H1 (cell line): ENCODE measurements at regions not wholly inside any gene's neighbourhood (a gene's known extent, or its start where the extent isn't known, plus 50 kb on each side); places are given as distances from the start of the nearest gene placed in this dataset.
A peak's percentile ranks its signal among the peaks of the same experiment; 100 is the strongest.

ENCODE experiments used
- CTCF ChIA-PET: fragments of 300-600 bp; sonication (Branson Sonifier 250); formaldehyde crosslinking; loops from one replicate; lab custom pipeline; 2021; ENCODE audit not compliant: partially characterized antibody; lab: Charles Lee
- POLR2A ChIA-PET: fragments of 300-600 bp; sonication (Branson Sonifier 250); formaldehyde crosslinking; loops from one replicate; lab custom pipeline; 2021; ENCODE audit warnings: inconsistent platforms; ENCODE audit not compliant: partially characterized antibody; lab: Charles Lee
- DNase-seq, 2 experiments: peaks; one replicate each; pipeline versions ENCODE4 v3.0.0 to v3.0.0-alpha.2; 2010 to 2022; ENCODE audit warnings: low spot score in 2 of 2, low read depth in 1 of 2, mixed read lengths in 1 of 2
- FAIRE-seq: peaks from 2 replicates; lab custom pipeline; 2011; peaks lifted over from hg19 to GRCh38; lab: Jason Lieb, UNC
- H2AFZ ChIP-seq: 2 replicates; pipeline ENCODE4 v1.8.1; 2012; ENCODE audit warnings: low read length, inconsistent platforms
- H2AK5ac ChIP-seq: 2 replicates; pipeline ENCODE4 v1.6.1; 2013; ENCODE audit warnings: low read depth, low read length
- H2BK120ac ChIP-seq: replicated peaks from 2 replicates; pipeline ENCODE3; 2013; ENCODE audit warnings: low read depth, low read length, inconsistent platforms
- H2BK12ac ChIP-seq: 2 replicates; pipeline ENCODE4 v1.6.1; 2013; ENCODE audit warnings: low read depth, low read length
- H2BK15ac ChIP-seq: 2 replicates; pipeline ENCODE4 v1.6.1; 2013; ENCODE audit warnings: low read length
- H2BK20ac ChIP-seq: 2 replicates; pipeline ENCODE4 v1.6.1; 2013; ENCODE audit warnings: low read length
- H2BK5ac ChIP-seq: 2 replicates; pipeline ENCODE4 v1.6.1; 2013; ENCODE audit warnings: low read depth, low read length
- H3K14ac ChIP-seq: 2 replicates; pipeline ENCODE4 v1.6.1; 2013; ENCODE audit warnings: inconsistent platforms; ENCODE audit not compliant: insufficient read length
- H3K18ac ChIP-seq: 2 replicates; pipeline ENCODE4 v1.6.1; 2013; ENCODE audit warnings: low read length; ENCODE audit errors: extremely low read depth
- H3K23ac ChIP-seq: 2 replicates; pipeline ENCODE4 v1.6.1; 2013; ENCODE audit warnings: inconsistent platforms; ENCODE audit not compliant: insufficient read length
- H3K23me2 ChIP-seq: 2 replicates; pipeline ENCODE4 v1.6.1; 2013; ENCODE audit warnings: low read depth, low read length
- H3K27ac ChIP-seq: 2 replicates; pipeline ENCODE4 v1.6.1; 2011; ENCODE audit warnings: low read depth, low read length, inconsistent platforms
- H3K27me3 ChIP-seq, 4 experiments: replicated peaks in 1 of 4; 1 replicate in 1 of 4; 2 replicates in 3 of 4; pipeline versions ENCODE4 v1.6.1 to v1.8.1; 2011 to 2013; ENCODE audit warnings: low read length in 3 of 4, mild to moderate bottlenecking in 3 of 4, inconsistent platforms in 2 of 4, mixed read lengths in 2 of 4, moderate library complexity in 1 of 4; ENCODE audit not compliant: control insufficient read depth in 3 of 4, insufficient read depth in 3 of 4; ENCODE audit errors: extremely low read depth in 1 of 4
- H3K36me3 ChIP-seq, 4 experiments: 2 replicates each; pipeline versions ENCODE4 v1.6.1 to v1.8.1; 2011 to 2013; ENCODE audit warnings: mild to moderate bottlenecking in 4 of 4, low read length in 3 of 4, moderate library complexity in 2 of 4, control low read depth in 1 of 4, inconsistent platforms in 1 of 4; ENCODE audit not compliant: insufficient read depth in 4 of 4, control insufficient read depth in 2 of 4
- H3K4ac ChIP-seq: replicated peaks from 2 replicates; pipeline ENCODE3; 2013; ENCODE audit warnings: low read length, low read depth, mixed read lengths, inconsistent platforms; ENCODE audit not compliant: insufficient read length
- H3K4me1 ChIP-seq, 4 experiments: replicated peaks in 1 of 4; 1 replicate in 1 of 4; 2 replicates in 3 of 4; pipeline versions ENCODE4 v1.6.1 to v1.8.1; 2011 to 2013; ENCODE audit warnings: low read length in 3 of 4, inconsistent platforms in 2 of 4, mixed read lengths in 1 of 4; ENCODE audit not compliant: insufficient read depth in 4 of 4, control insufficient read depth in 3 of 4
- H3K4me2 ChIP-seq, 2 experiments: 2 replicates each; pipeline versions ENCODE4 v1.6.1 to v1.8.1; 2011 to 2013; ENCODE audit warnings: low read depth in 2 of 2, low read length in 2 of 2, control low read depth in 1 of 2, inconsistent platforms in 1 of 2, mild to moderate bottlenecking in 1 of 2; ENCODE audit not compliant: insufficient read depth in 1 of 2
- H3K4me3 ChIP-seq, 4 experiments: fragments of 200-600, 300-600 bp in 1 of 4; sonication (generic), shearing (Covaris generic), sonication (Bioruptor Twin) in 1 of 4; 2 replicates each; pipeline versions ENCODE4 v1.5.1 to v1.8.1; 2011 to 2016; ENCODE audit warnings: low read length in 4 of 4, low read depth in 3 of 4, control low read depth in 2 of 4, inconsistent platforms in 2 of 4, mild to moderate bottlenecking in 2 of 4, mixed read lengths in 1 of 4, moderate library complexity in 1 of 4; ENCODE audit not compliant: insufficient read depth in 2 of 4; ENCODE audit errors: extremely low read depth in 1 of 4
- H3K56ac ChIP-seq: replicated peaks from 2 replicates; pipeline ENCODE3; 2013; ENCODE audit warnings: low read depth, mild to moderate bottlenecking, mixed read lengths, low read length, inconsistent platforms; ENCODE audit not compliant: insufficient read length
- H3K79me1 ChIP-seq: 2 replicates; pipeline ENCODE4 v1.6.1; 2013; ENCODE audit warnings: low read depth, low read length, control low read depth
- H3K79me2 ChIP-seq, 2 experiments: 2 replicates each; pipeline versions ENCODE4 v1.6.1 to v1.8.1; 2012 to 2013; ENCODE audit warnings: low read length in 2 of 2, mild to moderate bottlenecking in 2 of 2, inconsistent platforms in 1 of 2; ENCODE audit not compliant: insufficient read depth in 2 of 2, control insufficient read depth in 1 of 2
- H3K9ac ChIP-seq, 4 experiments: replicated peaks in 1 of 4; 1 replicate in 1 of 4; 2 replicates in 3 of 4; pipeline versions ENCODE4 v1.6.1 to v1.8.1; 2011 to 2013; ENCODE audit warnings: low read depth in 3 of 4, low read length in 3 of 4, control low read depth in 2 of 4, mild to moderate bottlenecking in 2 of 4, moderate library complexity in 2 of 4, inconsistent platforms in 1 of 4; ENCODE audit errors: extremely low read depth in 1 of 4
- H3K9me3 ChIP-seq, 2 experiments: 2 replicates each; pipeline versions ENCODE4 v1.6.1 to v1.8.1; 2012 to 2013; ENCODE audit warnings: mild to moderate bottlenecking in 2 of 2, moderate library complexity in 2 of 2, control low read depth in 1 of 2, inconsistent platforms in 1 of 2, low read depth in 1 of 2, low read length in 1 of 2, mixed read lengths in 1 of 2; ENCODE audit not compliant: insufficient read depth in 2 of 2
- H4K20me1 ChIP-seq, 2 experiments: replicated peaks in 1 of 2; 2 replicates each; pipeline versions ENCODE3 to v1.8.1; 2011 to 2013; ENCODE audit warnings: inconsistent platforms in 2 of 2, low read length in 2 of 2, mild to moderate bottlenecking in 1 of 2; ENCODE audit not compliant: insufficient read depth in 2 of 2, control insufficient read depth in 1 of 2
- H4K5ac ChIP-seq: 2 replicates; pipeline ENCODE4 v1.6.1; 2013; ENCODE audit warnings: low read length, low read depth, mixed read lengths, inconsistent platforms; ENCODE audit not compliant: insufficient read length
- H4K8ac ChIP-seq: 2 replicates; pipeline ENCODE4 v1.8.0; 2013; ENCODE audit warnings: mild to moderate bottlenecking, moderate library complexity, low read length, inconsistent platforms; ENCODE audit not compliant: insufficient read depth; ENCODE audit errors: extremely low read depth
- H4K91ac ChIP-seq: replicated peaks from 2 replicates; pipeline ENCODE3; 2013; ENCODE audit warnings: low read length, mixed read lengths, inconsistent platforms; ENCODE audit not compliant: insufficient read length
- BACH1 ChIP-seq: IDR thresholded peaks from 2 replicates; pipeline ENCODE4 v1.6.1; 2012; ENCODE audit warnings: low read length, improper control_type of control experiment
- MAFK ChIP-seq: IDR thresholded peaks from 2 replicates; pipeline ENCODE4 v1.6.1; 2012; ENCODE audit warnings: low read depth, mild to moderate bottlenecking, improper control_type of control experiment, low read length
- SP1 ChIP-seq: IDR thresholded peaks from 2 replicates; pipeline ENCODE4 v1.6.1; 2011; ENCODE audit warnings: low read depth, low read length
- WGBS, 2 experiments: shearing (Covaris generic) in 1 of 2; methylation state at CpG; one replicate each; pipeline versions ENCODE4 v1.1.6 to v1.1.7; 2013 to 2015; ENCODE audit warnings: low lambda C conversion rate in 2 of 2, mixed read lengths in 2 of 2, inconsistent platforms in 1 of 2, low coverage in 1 of 2, missing lambda C conversion rate in 1 of 2; ENCODE audit not compliant: insufficient replicate concordance in 2 of 2, insufficient coverage in 1 of 2, insufficient read length in 1 of 2; ENCODE audit errors: extremely low coverage in 1 of 2, missing lambda C conversion rate in 1 of 2; 5-methylcytosine and 5-hydroxymethylcytosine counted together

GRCh38 chr15:81643771-81644170 lies 269.8 kb upstream of the TMC3 start:
- Histone ChIP-seq H2BK20ac (no peak overlapping the region), H4K5ac (no peak overlapping the region), H3K4me1 (peaks cover 0 to 5% (median 2%) of the 10 kb centered on the region in 4 experiments; a peak in 2 of 7 replicates), H4K8ac (no peak overlapping the region), H2BK5ac (no peak overlapping the region), H3K27ac (no peak overlapping the region), H4K91ac (no peak overlapping the region), H2BK120ac (no peak overlapping the region), H2AFZ (no peak overlapping the region), H3K4ac (no peak overlapping the region), H3K23ac (no peak overlapping the region), H4K20me1 (no peaks in the 10 kb centered on the region), H3K56ac (no peak overlapping the region), H3K36me3 (no peaks in the 10 kb centered on the region), H3K9me3 (no peaks in the 10 kb centered on the region), H3K23me2 (no peaks in the 10 kb centered on the region), H3K27me3 (no peaks in the 10 kb centered on the region), H3K4me2 (no peak overlapping the region), H3K14ac (no peak overlapping the region), H3K4me3 (no peak overlapping the region), H3K79me1 (no peaks in the 10 kb centered on the region; the same call in 1 of the 2 replicates), H2BK15ac (no peak overlapping the region), H3K9ac (no peak overlapping the region), H3K18ac (no peak overlapping the region), H2AK5ac (no peak overlapping the region), H3K79me2 (no peaks in the 10 kb centered on the region), H2BK12ac (no peak overlapping the region)
- CTCF ChIA-PET: interaction anchor here (1.1 to 1.5 kb wide), 3 partner anchors 9 to 233 kb away, joined by 3 to 5 read pairs (median 3); no protein-coding TSS in a partner anchor
- no peak for DNase-seq
- 94% methylated on average over 4 of the region's 4 CpGs; no CpG with 5 or more reads in 1 of the 2 experiments for WGBS, 2 experiments
- FAIRE-seq: no peak
- POLR2A ChIA-PET: no interaction called here
- TF ChIP-seq MAFK: peak; percentile 92
- peak; percentile 71 for TF ChIP-seq BACH1
- TF ChIP-seq SP1: no peak
